GM21825 (cell line): ENCODE measurements at regions not wholly inside any gene's neighbourhood (a gene's known extent, or its start where the extent isn't known, plus 50 kb on each side); places are given as distances from the start of the nearest gene placed in this dataset.

Source experiments
- ATAC-seq: cut with Tn5 transposase; IDR thresholded peaks from one replicate; pipeline ENCODE4 v1.9.1; 2021; ENCODE audit warnings: mild to moderate bottlenecking, moderate library complexity; ENCODE audit not compliant: unreplicated experiment

DNA sequence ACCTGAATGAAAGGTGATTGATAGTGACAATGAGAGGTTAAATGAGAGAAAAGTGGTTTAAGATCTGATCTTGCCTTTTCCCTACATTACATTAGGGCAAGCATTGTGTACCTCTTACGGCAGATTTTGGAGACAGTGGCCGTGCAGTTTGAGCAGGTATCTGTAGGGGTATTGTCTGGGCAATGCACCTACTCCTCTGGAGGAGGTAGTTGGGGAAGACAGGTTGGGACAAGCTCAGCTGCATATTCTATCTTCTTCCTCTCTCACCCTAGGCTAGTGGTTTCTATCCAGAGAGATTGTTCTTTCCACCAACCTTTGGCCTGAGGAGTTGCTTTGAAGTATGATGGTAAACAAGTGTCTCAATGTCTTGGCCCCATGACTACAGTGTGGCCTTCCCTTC is 323.2 kb downstream of the CYP26B1 start:
- ATAC-seq: no peak

- ATAC-seq: no peak
Observed at GRCh38 chr2:71823526-71823925, 324.1 kb downstream of the CYP26B1 start.

GRCh38 chr2:71822463-71822862 is 325.2 kb downstream of the CYP26B1 start:
- ATAC-seq: no peak

DNA sequence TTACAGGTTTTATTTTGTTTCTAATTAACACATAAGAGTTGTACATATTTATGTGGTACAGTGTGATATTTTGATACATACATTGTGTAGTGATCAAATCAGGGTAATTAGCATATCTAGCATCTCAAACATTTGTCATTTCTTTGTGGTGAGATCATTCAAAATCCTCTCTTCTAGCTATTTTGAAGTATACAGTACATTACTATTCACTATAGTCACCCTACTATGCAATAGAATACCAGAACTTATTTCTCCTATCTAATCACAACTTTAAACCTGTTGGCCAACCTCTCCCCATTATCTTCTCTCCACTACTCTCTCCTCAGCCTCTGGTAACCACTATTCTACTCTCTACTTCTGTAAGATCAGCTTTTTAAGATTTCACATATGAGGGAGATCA is 325.8 kb downstream of the CYP26B1 start:
- ATAC-seq: no peak

DNA sequence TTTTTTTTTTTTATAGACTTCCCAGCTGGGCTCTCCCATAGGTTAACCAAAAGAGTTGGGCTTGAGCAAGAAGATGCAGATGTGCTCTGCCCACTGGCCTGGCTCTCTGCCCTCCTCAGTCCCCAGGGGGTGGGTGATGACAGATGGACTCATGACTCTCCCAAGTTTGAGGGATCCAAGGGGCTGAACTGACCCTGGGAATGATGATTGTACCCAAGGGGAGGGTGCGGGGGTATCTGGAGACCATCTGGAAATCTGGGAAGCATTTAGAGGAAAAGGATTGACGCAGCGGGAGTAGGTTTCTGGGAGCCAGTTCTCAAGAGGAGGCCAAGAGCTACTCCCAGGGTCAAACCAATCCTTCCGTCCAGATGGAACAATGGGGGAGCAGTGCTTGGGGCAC is 330.8 kb downstream of the CYP26B1 start:
- no peak for ATAC-seq

- no peak for ATAC-seq
Observed at GRCh38 chr2:71815701-71816474, 331.8 kb downstream of the CYP26B1 start.

DNA sequence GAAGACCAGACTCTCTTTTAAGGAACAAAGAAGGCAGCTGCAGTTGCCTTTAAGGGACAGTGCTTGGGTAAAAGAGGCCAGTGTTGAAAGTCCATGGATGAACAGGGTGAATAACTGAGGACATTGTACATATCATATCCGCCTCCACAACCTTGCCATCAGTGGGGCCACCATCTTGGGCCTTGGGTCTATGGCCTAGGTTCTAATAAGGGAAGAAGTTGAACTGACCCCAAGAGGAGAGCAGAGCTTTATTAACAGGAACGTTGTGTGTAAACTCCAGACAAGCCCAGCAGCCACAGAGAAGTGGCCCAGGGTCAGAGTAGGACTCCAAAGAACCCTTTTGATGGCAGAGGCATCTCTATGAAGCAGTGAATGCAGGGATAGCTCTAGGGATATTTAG is 332.8 kb downstream of the CYP26B1 start:
- no peak for ATAC-seq

DNA sequence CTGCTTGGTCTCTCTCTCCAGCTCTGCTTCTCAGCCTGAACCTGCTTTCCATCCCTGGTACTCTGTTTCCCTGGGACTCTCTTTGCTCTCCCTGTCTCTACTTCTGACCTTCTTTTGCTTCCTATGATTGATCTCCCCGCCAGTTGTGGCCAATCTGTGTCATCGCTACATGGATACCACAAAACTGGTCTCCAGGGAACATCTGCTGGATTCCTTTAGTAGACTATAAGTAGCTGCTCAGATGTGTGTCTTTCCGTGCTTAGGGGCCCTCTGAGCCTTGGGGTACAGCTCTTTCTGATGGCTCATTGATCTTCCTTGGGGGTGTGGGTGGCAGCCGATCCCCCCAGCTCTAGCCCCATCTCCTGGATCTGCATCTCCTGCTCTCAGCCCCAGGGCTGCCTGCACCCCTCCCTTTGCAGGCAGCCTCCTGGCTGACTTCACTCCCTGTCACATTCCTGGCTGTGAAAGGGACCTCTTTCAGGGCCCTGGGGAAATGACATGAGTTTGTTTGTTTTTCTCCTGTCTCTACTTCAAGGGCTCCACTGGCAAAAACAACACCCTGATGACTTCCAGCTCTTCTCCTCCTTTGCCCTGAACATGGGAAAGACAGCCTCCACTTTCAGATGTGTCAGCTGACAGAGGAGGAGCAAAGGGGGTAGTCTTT is 333.7 kb downstream of the CYP26B1 start:
- ATAC-seq: no peak

GRCh38 chr2:71813315-71813714 is 334.3 kb downstream of the CYP26B1 start:
- ATAC-seq: no peak

DNA sequence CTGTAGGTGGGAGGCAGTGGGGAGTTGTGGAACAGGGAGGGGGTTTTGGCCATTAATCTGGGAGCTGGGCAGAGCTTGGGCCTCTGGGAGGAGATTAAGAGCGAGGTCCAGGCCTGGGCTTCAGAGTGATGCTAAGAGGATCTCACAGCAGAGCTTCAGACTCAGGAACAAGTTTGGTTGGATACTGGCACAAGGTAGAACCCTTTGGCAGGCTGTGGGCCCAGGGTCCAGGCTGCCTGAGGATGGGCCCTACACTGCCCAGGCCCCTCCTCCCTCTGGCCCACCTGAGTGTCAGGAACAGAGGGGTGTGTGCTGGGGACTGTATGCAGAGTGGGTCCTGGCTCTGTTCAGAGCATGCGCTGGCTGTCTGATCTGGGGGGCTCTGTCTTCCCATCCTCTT is 334.9 kb downstream of the CYP26B1 start:
- ATAC-seq: no peak

DNA sequence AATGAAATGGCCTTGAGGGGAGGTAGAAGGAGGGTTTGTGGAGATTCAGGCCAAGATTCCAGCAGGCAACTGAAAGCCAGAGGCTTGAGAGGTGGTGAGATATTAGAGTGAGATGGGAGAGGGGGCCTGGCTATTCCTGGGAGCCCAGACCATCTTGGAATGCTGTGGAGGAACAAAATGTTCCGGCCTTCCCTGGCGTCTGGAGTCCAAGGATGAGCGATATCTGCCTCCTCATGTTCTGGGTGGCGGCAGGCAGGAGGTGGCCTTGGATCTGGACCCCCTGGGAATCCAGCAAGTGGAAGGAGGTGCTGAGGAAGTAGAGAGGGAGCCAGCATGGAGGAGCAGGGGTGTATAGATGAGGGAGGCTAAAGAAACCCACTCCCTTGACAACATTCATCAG is 335.9 kb downstream of the CYP26B1 start:
- ATAC-seq: no peak

DNA sequence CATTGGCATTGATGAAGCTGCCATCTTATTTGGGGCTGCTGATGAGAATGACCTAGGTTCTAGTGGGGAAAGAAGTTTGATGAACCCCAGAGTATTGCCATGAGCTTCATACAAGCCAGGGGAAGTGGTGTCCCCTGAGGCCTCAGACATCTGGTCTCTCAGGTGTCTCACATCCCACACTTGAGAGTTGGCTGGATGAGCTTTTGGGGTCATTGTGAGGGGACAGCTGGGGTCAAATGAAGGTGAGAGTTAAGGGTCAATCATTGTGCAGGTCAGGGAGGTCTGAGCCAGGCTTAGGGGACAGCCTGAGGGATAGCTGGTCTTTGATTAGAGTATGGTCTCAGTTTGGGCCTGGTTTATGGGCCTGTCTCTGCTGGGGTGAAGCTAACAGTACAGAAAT is 336.5 kb downstream of the CYP26B1 start:
- no peak for ATAC-seq

GRCh38 chr2:71807581-71808451 is 339.8 kb downstream of the CYP26B1 start:
- no peak for ATAC-seq

- no peak for ATAC-seq
Observed at GRCh38 chr2:71806432-71806831, 341.2 kb downstream of the CYP26B1 start.

DNA sequence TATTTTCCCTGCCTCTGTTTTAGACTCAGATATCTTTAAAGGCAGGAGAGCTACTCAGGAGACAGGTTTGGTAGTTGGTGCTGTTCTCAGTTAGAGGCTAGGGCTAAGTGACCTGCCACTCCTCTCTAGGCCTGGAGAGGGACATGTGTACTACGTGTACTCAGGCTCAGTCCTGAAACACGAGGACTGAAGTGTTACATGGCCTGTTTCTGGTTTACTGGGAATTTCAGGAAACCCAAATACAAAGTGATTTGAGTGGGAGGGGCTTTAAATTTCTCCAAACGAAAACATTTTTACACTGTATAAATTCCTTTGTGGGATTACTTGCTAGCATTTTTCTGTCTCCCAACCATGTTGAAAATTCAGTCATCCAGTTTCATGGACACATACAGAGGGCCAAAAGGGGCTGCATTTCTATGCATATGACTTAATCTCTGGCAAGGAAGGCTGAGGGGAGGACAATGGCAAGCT is 343.3 kb downstream of the CYP26B1 start:
- ATAC-seq: no peak

GRCh38 chr2:71803398-71803797 is 344.3 kb downstream of the CYP26B1 start:
- no peak for ATAC-seq

GRCh38 chr2:71802556-71802955 is 345.1 kb downstream of the CYP26B1 start:
- ATAC-seq: no peak

GRCh38 chr2:71801969-71802368 is 345.7 kb downstream of the CYP26B1 start:
- ATAC-seq: no peak

DNA sequence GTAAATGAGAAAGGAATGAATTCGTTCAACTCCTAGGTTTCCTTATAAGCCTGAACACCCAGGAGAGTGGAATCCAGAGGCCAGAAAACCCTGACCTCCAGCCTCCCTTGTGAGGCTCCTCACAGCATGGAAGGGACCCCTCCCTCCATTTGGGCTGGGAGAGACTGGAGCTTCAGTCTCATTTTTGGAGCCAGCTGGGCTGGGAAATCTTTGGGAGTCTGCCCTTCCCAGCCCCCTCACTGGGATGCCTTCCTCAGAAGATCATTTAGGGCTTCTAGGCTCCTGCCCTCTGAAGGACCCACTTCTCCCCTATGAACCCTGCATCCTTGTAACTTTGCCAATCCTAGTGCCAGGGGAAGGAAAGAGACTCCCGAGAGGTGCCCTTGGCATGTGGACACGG is 346.1 kb downstream of the CYP26B1 start:
- ATAC-seq: no peak

DNA sequence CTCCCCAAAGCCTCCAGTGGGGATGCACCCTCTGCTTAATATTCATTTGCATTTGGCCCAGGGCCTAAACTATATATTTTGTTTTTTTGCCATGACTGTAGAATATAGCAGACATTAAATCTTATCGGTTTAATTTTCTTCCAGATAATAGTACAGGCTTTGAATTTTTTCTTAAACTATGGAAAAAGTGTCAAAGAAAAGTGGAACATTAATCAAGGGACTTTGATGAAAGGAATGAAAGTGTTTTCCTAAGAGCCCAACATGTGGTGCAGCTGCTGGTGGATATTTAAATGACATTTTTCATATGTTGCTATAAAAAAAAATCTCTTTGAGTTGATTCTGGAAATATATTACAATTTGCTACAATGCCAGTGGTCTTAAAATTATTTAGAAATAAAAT is 346.8 kb downstream of the CYP26B1 start:
- ATAC-seq: no peak

DNA sequence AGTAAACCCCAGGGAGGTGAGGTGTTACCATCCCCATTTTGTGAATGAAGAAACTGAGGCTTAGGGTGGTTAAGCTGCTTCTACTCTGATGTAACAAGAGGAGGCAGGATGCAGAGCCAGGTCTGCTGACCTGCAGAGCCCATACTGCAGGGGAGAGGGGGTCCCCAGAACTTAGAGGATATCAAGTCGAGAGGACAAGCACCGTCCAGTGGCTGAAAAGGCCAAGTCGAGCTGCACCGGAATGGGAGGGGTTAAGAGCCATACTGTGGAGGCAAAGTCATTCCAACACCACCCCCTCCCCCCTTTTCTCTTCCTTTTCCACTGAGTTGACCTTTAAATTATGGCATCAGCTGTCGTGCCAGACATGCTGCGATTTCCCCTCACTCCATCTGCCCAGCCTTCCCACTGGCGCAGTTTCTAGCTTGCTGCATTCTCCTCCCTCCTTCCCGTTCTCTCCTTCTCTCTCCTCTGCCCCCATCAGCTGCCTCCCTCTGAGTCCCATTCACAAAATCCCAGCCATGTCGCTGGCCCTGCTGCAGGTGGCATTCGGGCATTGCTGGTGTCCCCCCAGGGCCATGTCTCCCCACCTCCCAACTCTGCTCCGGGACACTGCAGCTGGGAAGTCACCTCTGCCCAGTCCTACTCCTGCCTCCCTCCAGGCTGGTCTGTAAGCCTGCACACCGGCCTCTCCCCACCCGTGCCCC is 346.9 kb downstream of the DYSF start:
- no peak for ATAC-seq
